ENCODE measurements at regions not wholly inside any gene's neighbourhood (a gene's known extent, or its start where the extent isn't known, plus 50 kb on each side); places are given as distances from the start of the nearest gene placed in this dataset.

- TF ChIP-seq, protein P1, sequence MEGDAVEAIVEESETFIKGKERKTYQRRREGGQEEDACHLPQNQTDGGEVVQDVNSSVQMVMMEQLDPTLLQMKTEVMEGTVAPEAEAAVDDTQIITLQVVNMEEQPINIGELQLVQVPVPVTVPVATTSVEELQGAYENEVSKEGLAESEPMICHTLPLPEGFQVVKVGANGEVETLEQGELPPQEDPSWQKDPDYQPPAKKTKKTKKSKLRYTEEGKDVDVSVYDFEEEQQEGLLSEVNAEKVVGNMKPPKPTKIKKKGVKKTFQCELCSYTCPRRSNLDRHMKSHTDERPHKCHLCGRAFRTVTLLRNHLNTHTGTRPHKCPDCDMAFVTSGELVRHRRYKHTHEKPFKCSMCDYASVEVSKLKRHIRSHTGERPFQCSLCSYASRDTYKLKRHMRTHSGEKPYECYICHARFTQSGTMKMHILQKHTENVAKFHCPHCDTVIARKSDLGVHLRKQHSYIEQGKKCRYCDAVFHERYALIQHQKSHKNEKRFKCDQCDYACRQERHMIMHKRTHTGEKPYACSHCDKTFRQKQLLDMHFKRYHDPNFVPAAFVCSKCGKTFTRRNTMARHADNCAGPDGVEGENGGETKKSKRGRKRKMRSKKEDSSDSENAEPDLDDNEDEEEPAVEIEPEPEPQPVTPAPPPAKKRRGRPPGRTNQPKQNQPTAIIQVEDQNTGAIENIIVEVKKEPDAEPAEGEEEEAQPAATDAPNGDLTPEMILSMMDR (conservative IDR thresholded peaks at IDR 0.05; ENCODE audit: low read depth, low read length) = no peak
- no peak overlapping the region for H3K27ac ChIP-seq
- no peak overlapping the region for H2AFZ ChIP-seq (ENCODE audit: low read depth)
- H3K4me2 ChIP-seq = no peak overlapping the region
- H3K36me3 ChIP-seq (ENCODE audit: insufficient read depth) = no peaks in the 10 kb centered on the region
- H3K27me3 ChIP-seq (ENCODE audit: insufficient read depth, low read depth) = no peaks in the 10 kb centered on the region
- no peaks in the 10 kb centered on the region for H3K79me2 ChIP-seq (ENCODE audit: insufficient read depth, low read depth)
- H4K20me1 ChIP-seq (ENCODE audit: insufficient read depth) = no peaks in the 10 kb centered on the region
- H3K9ac ChIP-seq = no peak overlapping the region
- H3K4me1 ChIP-seq (ENCODE audit: low read depth, poor library complexity, severe bottlenecking) = no peaks in the 10 kb centered on the region
- no peak overlapping the region for H3K4me3 ChIP-seq (IDR thresholded peaks at IDR 0.05; ENCODE audit: insufficient read depth, low read depth, low read length)
These were observed 145.7 kb downstream of the GALC start for GRCh38 chr14:87847216-87847755.

- no peaks in the 10 kb centered on the region for H3K4me1 ChIP-seq (ENCODE audit: low read depth, poor library complexity, severe bottlenecking)
- H3K79me2 ChIP-seq (ENCODE audit: insufficient read depth, low read depth) = no peaks in the 10 kb centered on the region
- no peaks in the 10 kb centered on the region for H4K20me1 ChIP-seq (ENCODE audit: insufficient read depth)
These were observed 152.1 kb downstream of the GALC start for GRCh38 chr14:87840906-87841305.

DNA sequence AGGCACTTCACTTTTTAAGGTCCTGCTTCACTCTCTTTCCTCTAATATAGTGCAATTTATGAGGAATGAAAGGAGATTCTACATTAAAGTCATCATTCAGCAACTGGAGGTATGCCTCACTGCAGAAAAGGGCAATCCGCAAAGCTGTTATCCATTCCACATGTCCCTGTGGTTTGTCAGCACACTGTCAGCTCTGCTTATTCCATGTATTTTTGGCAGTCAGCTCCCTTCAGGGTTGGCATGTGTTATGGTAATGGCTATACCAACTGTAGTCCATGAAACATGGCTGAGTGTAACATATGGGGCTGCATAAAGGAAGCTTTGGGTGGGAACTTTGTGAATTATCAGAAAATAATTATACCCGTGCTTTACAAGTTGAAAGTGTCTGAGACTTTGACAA is 154.1 kb downstream of the GALC start:
- no peaks in the 10 kb centered on the region for H3K4me1 ChIP-seq (ENCODE audit: low read depth, poor library complexity, severe bottlenecking)
- H2AFZ ChIP-seq (ENCODE audit: low read depth) = no peak overlapping the region
- H3K4me3 ChIP-seq (IDR thresholded peaks at IDR 0.05; ENCODE audit: insufficient read depth, low read depth, low read length) = no peak overlapping the region
- H3K27ac ChIP-seq = no peak overlapping the region
- no peaks in the 10 kb centered on the region for H3K79me2 ChIP-seq (ENCODE audit: insufficient read depth, low read depth)
- H4K20me1 ChIP-seq (ENCODE audit: insufficient read depth) = no peaks in the 10 kb centered on the region
- no peak overlapping the region for H3K9ac ChIP-seq
- TF ChIP-seq, protein P1 (conservative IDR thresholded peaks at IDR 0.05; ENCODE audit: low read depth, low read length) = no peak
- H3K36me3 ChIP-seq (ENCODE audit: insufficient read depth) = no peaks in the 10 kb centered on the region
- H3K27me3 ChIP-seq (ENCODE audit: insufficient read depth, low read depth) = no peaks in the 10 kb centered on the region
- H3K4me2 ChIP-seq = no peak overlapping the region

More at GRCh38 chr14:87840906-87841305, 152.1 kb downstream of the GALC start:
- Histone ChIP-seq H3K4me2 (no peak overlapping the region), H2AFZ (ENCODE audit: low read depth) (no peak overlapping the region), H3K27me3 (ENCODE audit: insufficient read depth, low read depth) (no peaks in the 10 kb centered on the region), H3K36me3 (ENCODE audit: insufficient read depth) (no peaks in the 10 kb centered on the region), H3K9ac (no peak overlapping the region), H3K27ac (no peak overlapping the region), H3K4me3 (IDR thresholded peaks at IDR 0.05; ENCODE audit: insufficient read depth, low read depth, low read length) (no peak overlapping the region)
- TF ChIP-seq, protein P1 (conservative IDR thresholded peaks at IDR 0.05; ENCODE audit: low read depth, low read length) = no peak

GRCh38 chr14:87837296-87837695 is 155.7 kb downstream of the GALC start:
- Histone ChIP-seq H3K79me2 (ENCODE audit: insufficient read depth, low read depth) (no peaks in the 10 kb centered on the region), H2AFZ (ENCODE audit: low read depth) (no peak overlapping the region), H3K9ac (no peak overlapping the region), H3K4me1 (ENCODE audit: low read depth, poor library complexity, severe bottlenecking) (no peaks in the 10 kb centered on the region), H3K36me3 (ENCODE audit: insufficient read depth) (no peaks in the 10 kb centered on the region), H3K27ac (no peak overlapping the region), H4K20me1 (ENCODE audit: insufficient read depth) (no peaks in the 10 kb centered on the region), H3K4me3 (IDR thresholded peaks at IDR 0.05; ENCODE audit: insufficient read depth, low read depth, low read length) (no peak overlapping the region), H3K27me3 (ENCODE audit: insufficient read depth, low read depth) (no peaks in the 10 kb centered on the region), H3K4me2 (no peak overlapping the region)
- TF ChIP-seq, protein P1 (conservative IDR thresholded peaks at IDR 0.05; ENCODE audit: low read depth, low read length) = no peak

Measured in KMS-11 (cell line).